AG04450 (cell line): ENCODE measurements at regions not wholly inside any gene's neighbourhood (a gene's known extent, or its start where the extent isn't known, plus 50 kb on each side); places are given as distances from the start of the nearest gene placed in this dataset.

Source experiments
- CTCF ChIA-PET: fragments of 300-600, 350-600 bp; formaldehyde crosslinking; extraction: SDS; loops from one replicate; lab custom pipeline; 2022; ENCODE audit warnings: antibody characterized with exemption, inconsistent platforms; lab: Charles Lee
- POLR2A ChIA-PET: fragments of 350-600 bp; formaldehyde crosslinking; extraction: SDS; loops from one replicate; lab custom pipeline; 2021; ENCODE audit warnings: antibody characterized with exemption, inconsistent platforms; lab: Yijun Ruan, JAX
- DNase-seq: peaks from one replicate; pipeline ENCODE4 v3.0.0-alpha.2; 2011; ENCODE audit warnings: low read depth, low spot score
- H3K27ac ChIP-seq: one replicate; pipeline ENCODE4 v1.5.1; 2012; ENCODE audit warnings: low read depth, low read length, control low read depth
- H3K27me3 ChIP-seq: one replicate; pipeline ENCODE4 v1.6.0; 2012; ENCODE audit warnings: low read length; ENCODE audit not compliant: control insufficient read depth, insufficient read depth
- H3K4me3 ChIP-seq: 2 replicates; pipeline ENCODE4 v1.5.1; 2011; ENCODE audit warnings: mild to moderate bottlenecking, low read depth, low read length, control low read depth
- H3K9me3 ChIP-seq: 2 replicates; pipeline ENCODE4 v1.5.1; 2012; ENCODE audit warnings: low read length; ENCODE audit not compliant: control insufficient read depth, insufficient read depth
- TF ChIP-seq, protein P1 (sequence below): IDR thresholded peaks from 2 replicates; pipeline ENCODE4 v1.5.1; 2011; ENCODE audit warnings: low read depth, low read length, control low read depth, inconsistent platforms

DNA sequence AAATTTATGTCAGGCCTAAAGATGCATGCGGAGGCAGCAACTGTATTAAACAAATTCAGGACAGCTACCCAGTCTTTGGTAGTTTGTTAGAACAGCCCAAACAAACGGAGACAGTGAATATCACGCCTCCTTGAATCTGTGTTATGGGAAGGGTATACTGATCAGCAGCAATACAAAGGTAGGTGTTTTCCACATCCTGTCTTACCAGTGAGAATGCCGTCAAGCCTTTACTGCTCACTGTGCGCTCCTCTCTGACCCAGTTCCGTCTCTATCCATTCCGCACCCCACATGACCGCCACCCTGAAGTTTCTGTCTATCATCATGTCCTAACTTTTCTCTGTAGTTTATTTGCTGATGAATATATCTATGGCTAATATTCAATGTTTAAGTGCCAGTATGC is 473.3 kb downstream of the LPIN1 start:
- Histone ChIP-seq H3K27me3 (no peaks in the 10 kb centered on the region), H3K9me3 (peaks cover 7% of the 10 kb centered on the region), H3K4me3 (no peak overlapping the region), H3K27ac (no peak overlapping the region)
- DNase-seq = no peak
- ChIA-PET POLR2A (no interaction called here), CTCF (interaction anchor here (0.6 kb wide), 1 partner anchor 8 kb away, joined by 4 read pairs; no protein-coding TSS in a partner anchor)
- TF ChIP-seq, protein P1, sequence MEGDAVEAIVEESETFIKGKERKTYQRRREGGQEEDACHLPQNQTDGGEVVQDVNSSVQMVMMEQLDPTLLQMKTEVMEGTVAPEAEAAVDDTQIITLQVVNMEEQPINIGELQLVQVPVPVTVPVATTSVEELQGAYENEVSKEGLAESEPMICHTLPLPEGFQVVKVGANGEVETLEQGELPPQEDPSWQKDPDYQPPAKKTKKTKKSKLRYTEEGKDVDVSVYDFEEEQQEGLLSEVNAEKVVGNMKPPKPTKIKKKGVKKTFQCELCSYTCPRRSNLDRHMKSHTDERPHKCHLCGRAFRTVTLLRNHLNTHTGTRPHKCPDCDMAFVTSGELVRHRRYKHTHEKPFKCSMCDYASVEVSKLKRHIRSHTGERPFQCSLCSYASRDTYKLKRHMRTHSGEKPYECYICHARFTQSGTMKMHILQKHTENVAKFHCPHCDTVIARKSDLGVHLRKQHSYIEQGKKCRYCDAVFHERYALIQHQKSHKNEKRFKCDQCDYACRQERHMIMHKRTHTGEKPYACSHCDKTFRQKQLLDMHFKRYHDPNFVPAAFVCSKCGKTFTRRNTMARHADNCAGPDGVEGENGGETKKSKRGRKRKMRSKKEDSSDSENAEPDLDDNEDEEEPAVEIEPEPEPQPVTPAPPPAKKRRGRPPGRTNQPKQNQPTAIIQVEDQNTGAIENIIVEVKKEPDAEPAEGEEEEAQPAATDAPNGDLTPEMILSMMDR = no peak

DNA sequence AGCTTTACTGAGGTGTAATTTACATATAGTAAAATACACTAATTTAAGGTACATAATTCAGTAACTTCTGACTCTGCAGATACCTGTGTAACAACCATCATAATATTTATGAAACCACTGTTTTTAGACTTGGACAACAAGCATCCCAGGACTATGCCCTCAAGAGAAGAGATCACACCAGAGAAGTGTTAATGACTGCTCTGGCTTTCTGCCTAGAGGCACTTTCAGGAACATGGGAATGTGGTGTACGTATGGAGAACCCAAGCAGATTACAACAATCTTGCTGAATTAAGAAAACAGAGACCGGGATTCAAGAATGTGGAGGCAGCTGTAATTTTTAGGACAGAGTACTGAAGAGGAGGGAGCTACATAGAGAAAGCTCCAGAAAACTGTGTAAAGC is 475.2 kb downstream of the LPIN1 start:
- Histone ChIP-seq H3K27ac (no peak overlapping the region), H3K4me3 (no peak overlapping the region), H3K27me3 (no peaks in the 10 kb centered on the region), H3K9me3 (peaks cover 7% of the 10 kb centered on the region)
- CTCF ChIA-PET = interaction anchor here (0.7 to 1.1 kb wide), 2 partner anchors 357 to 785 kb away, joined by 3 read pairs; no protein-coding TSS in a partner anchor
- no peak for DNase-seq
- TF ChIP-seq, protein P1 = no peak
- POLR2A ChIA-PET = no interaction called here

DNA sequence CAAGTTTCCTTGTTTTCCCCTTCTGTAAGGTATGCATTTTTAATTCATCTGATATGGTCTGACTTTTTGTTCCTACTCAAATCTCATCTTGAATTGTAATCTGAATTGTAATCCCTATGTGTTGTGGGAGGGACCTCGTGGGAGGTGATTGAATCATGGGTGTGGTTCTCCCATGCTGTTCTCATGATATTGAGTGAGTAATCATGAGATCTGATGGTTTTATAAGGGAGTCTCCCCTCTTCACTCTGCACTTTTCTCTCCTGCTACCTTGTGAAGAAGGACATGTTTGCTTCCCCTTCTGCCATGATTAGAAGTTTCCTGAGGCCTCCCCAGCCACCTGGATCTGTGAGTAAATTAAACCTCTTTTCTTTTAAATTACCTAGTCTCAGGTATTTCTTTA is 476.1 kb downstream of the LPIN1 start:
- ChIA-PET POLR2A (no interaction called here), CTCF (no interaction called here)
- no peak for DNase-seq
- H3K27me3 ChIP-seq = no peaks in the 10 kb centered on the region
- no peak overlapping the region for H3K27ac ChIP-seq
- H3K4me3 ChIP-seq = no peak overlapping the region
- H3K9me3 ChIP-seq = peaks cover 7% of the 10 kb centered on the region
- TF ChIP-seq, protein P1 = no peak

DNA sequence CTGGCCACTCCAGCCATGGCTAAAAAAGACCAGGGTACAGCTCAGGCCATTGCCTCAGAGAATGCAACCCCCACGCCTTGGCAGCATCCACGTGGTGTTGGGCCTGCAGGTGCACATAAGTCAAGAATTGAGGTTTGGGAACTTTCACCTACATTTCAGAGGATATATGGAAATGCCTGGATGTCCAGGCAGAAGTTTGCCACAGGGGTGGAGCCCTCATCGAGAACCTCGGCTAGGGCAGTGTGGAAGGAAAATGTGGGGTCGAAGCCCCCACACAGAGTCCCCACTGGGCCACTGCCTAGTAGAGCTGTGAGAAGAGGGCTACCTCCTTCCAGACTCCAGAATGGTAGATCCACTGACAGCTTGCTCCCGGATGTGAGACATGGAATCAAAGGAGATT is 477.3 kb downstream of the LPIN1 start:
- TF ChIP-seq, protein P1 = no peak
- H3K27me3 ChIP-seq = no peaks in the 10 kb centered on the region
- H3K27ac ChIP-seq = no peak overlapping the region
- no peak for DNase-seq
- ChIA-PET POLR2A (no interaction called here), CTCF (no interaction called here)
- no peak overlapping the region for H3K4me3 ChIP-seq
- peaks cover 7% of the 10 kb centered on the region for H3K9me3 ChIP-seq

DNA sequence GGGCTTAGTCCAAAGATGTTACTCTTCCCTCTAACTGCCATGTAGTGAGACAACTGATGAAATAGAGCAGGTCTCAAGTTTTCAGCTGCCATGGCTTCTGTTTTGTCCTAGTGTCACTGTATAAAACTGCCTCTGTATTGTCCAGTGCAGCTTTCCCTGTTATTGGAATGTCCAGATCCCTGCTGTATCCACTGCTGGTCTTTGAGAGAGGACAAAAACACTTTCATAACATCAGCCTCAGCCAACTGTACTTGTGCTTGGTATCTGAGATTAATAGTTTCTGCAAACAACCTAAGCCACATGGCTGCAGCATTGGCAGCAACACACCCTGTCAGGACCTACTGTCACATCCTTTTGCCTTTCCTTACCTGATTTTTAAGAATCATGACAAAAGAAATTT is 480.2 kb downstream of the LPIN1 start:
- no peak overlapping the region for H3K4me3 ChIP-seq
- H3K9me3 ChIP-seq = peaks cover 7% of the 10 kb centered on the region
- H3K27me3 ChIP-seq = no peaks in the 10 kb centered on the region
- DNase-seq = no peak
- CTCF ChIA-PET = no interaction called here
- H3K27ac ChIP-seq = no peak overlapping the region
- POLR2A ChIA-PET = no interaction called here
- TF ChIP-seq, protein P1 = no peak
